H1 (cell line): ENCODE measurements at regions not wholly inside any gene's neighbourhood (a gene's known extent, or its start where the extent isn't known, plus 50 kb on each side); places are given as distances from the start of the nearest gene placed in this dataset.

Experiments used
- CTCF ChIA-PET: fragments of 300-600 bp; sonication (Branson Sonifier 250); formaldehyde crosslinking; loops from one replicate; lab custom pipeline; 2021; ENCODE audit not compliant: partially characterized antibody; lab: Charles Lee
- POLR2A ChIA-PET: fragments of 300-600 bp; sonication (Branson Sonifier 250); formaldehyde crosslinking; loops from one replicate; lab custom pipeline; 2021; ENCODE audit warnings: inconsistent platforms; ENCODE audit not compliant: partially characterized antibody; lab: Charles Lee
- DNase-seq, 2 experiments: peaks; one replicate each; pipeline versions ENCODE4 v3.0.0 to v3.0.0-alpha.2; 2010 to 2022; ENCODE audit warnings: low spot score in 2 of 2, low read depth in 1 of 2, mixed read lengths in 1 of 2
- FAIRE-seq: peaks from 2 replicates; lab custom pipeline; 2011; peaks lifted over from hg19 to GRCh38; lab: Jason Lieb, UNC
- H2AFZ ChIP-seq: 2 replicates; pipeline ENCODE4 v1.8.1; 2012; ENCODE audit warnings: low read length, inconsistent platforms
- H2AK5ac ChIP-seq: 2 replicates; pipeline ENCODE4 v1.6.1; 2013; ENCODE audit warnings: low read depth, low read length
- H2BK120ac ChIP-seq: replicated peaks from 2 replicates; pipeline ENCODE3; 2013; ENCODE audit warnings: low read depth, low read length, inconsistent platforms
- H2BK12ac ChIP-seq: 2 replicates; pipeline ENCODE4 v1.6.1; 2013; ENCODE audit warnings: low read depth, low read length
- H2BK15ac ChIP-seq: 2 replicates; pipeline ENCODE4 v1.6.1; 2013; ENCODE audit warnings: low read length
- H2BK20ac ChIP-seq: 2 replicates; pipeline ENCODE4 v1.6.1; 2013; ENCODE audit warnings: low read length
- H2BK5ac ChIP-seq: 2 replicates; pipeline ENCODE4 v1.6.1; 2013; ENCODE audit warnings: low read depth, low read length
- H3K14ac ChIP-seq: 2 replicates; pipeline ENCODE4 v1.6.1; 2013; ENCODE audit warnings: inconsistent platforms; ENCODE audit not compliant: insufficient read length
- H3K18ac ChIP-seq: 2 replicates; pipeline ENCODE4 v1.6.1; 2013; ENCODE audit warnings: low read length; ENCODE audit errors: extremely low read depth
- H3K23ac ChIP-seq: 2 replicates; pipeline ENCODE4 v1.6.1; 2013; ENCODE audit warnings: inconsistent platforms; ENCODE audit not compliant: insufficient read length
- H3K23me2 ChIP-seq: 2 replicates; pipeline ENCODE4 v1.6.1; 2013; ENCODE audit warnings: low read depth, low read length
- H3K27ac ChIP-seq: 2 replicates; pipeline ENCODE4 v1.6.1; 2011; ENCODE audit warnings: low read depth, low read length, inconsistent platforms
- H3K27me3 ChIP-seq, 4 experiments: replicated peaks in 1 of 4; 1 replicate in 1 of 4; 2 replicates in 3 of 4; pipeline versions ENCODE4 v1.6.1 to v1.8.1; 2011 to 2013; ENCODE audit warnings: low read length in 3 of 4, mild to moderate bottlenecking in 3 of 4, inconsistent platforms in 2 of 4, mixed read lengths in 2 of 4, moderate library complexity in 1 of 4; ENCODE audit not compliant: control insufficient read depth in 3 of 4, insufficient read depth in 3 of 4; ENCODE audit errors: extremely low read depth in 1 of 4
- H3K36me3 ChIP-seq, 4 experiments: 2 replicates each; pipeline versions ENCODE4 v1.6.1 to v1.8.1; 2011 to 2013; ENCODE audit warnings: mild to moderate bottlenecking in 4 of 4, low read length in 3 of 4, moderate library complexity in 2 of 4, control low read depth in 1 of 4, inconsistent platforms in 1 of 4; ENCODE audit not compliant: insufficient read depth in 4 of 4, control insufficient read depth in 2 of 4
- H3K4ac ChIP-seq: replicated peaks from 2 replicates; pipeline ENCODE3; 2013; ENCODE audit warnings: low read length, low read depth, mixed read lengths, inconsistent platforms; ENCODE audit not compliant: insufficient read length
- H3K4me1 ChIP-seq, 4 experiments: replicated peaks in 1 of 4; 1 replicate in 1 of 4; 2 replicates in 3 of 4; pipeline versions ENCODE4 v1.6.1 to v1.8.1; 2011 to 2013; ENCODE audit warnings: low read length in 3 of 4, inconsistent platforms in 2 of 4, mixed read lengths in 1 of 4; ENCODE audit not compliant: insufficient read depth in 4 of 4, control insufficient read depth in 3 of 4
- H3K4me2 ChIP-seq, 2 experiments: 2 replicates each; pipeline versions ENCODE4 v1.6.1 to v1.8.1; 2011 to 2013; ENCODE audit warnings: low read depth in 2 of 2, low read length in 2 of 2, control low read depth in 1 of 2, inconsistent platforms in 1 of 2, mild to moderate bottlenecking in 1 of 2; ENCODE audit not compliant: insufficient read depth in 1 of 2
- H3K4me3 ChIP-seq, 4 experiments: fragments of 200-600, 300-600 bp in 1 of 4; sonication (generic), shearing (Covaris generic), sonication (Bioruptor Twin) in 1 of 4; 2 replicates each; pipeline versions ENCODE4 v1.5.1 to v1.8.1; 2011 to 2016; ENCODE audit warnings: low read length in 4 of 4, low read depth in 3 of 4, control low read depth in 2 of 4, inconsistent platforms in 2 of 4, mild to moderate bottlenecking in 2 of 4, mixed read lengths in 1 of 4, moderate library complexity in 1 of 4; ENCODE audit not compliant: insufficient read depth in 2 of 4; ENCODE audit errors: extremely low read depth in 1 of 4
- H3K56ac ChIP-seq: replicated peaks from 2 replicates; pipeline ENCODE3; 2013; ENCODE audit warnings: low read depth, mild to moderate bottlenecking, mixed read lengths, low read length, inconsistent platforms; ENCODE audit not compliant: insufficient read length
- H3K79me1 ChIP-seq: 2 replicates; pipeline ENCODE4 v1.6.1; 2013; ENCODE audit warnings: low read depth, low read length, control low read depth
- H3K79me2 ChIP-seq, 2 experiments: 2 replicates each; pipeline versions ENCODE4 v1.6.1 to v1.8.1; 2012 to 2013; ENCODE audit warnings: low read length in 2 of 2, mild to moderate bottlenecking in 2 of 2, inconsistent platforms in 1 of 2; ENCODE audit not compliant: insufficient read depth in 2 of 2, control insufficient read depth in 1 of 2
- H3K9ac ChIP-seq, 4 experiments: replicated peaks in 1 of 4; 1 replicate in 1 of 4; 2 replicates in 3 of 4; pipeline versions ENCODE4 v1.6.1 to v1.8.1; 2011 to 2013; ENCODE audit warnings: low read depth in 3 of 4, low read length in 3 of 4, control low read depth in 2 of 4, mild to moderate bottlenecking in 2 of 4, moderate library complexity in 2 of 4, inconsistent platforms in 1 of 4; ENCODE audit errors: extremely low read depth in 1 of 4
- H3K9me3 ChIP-seq, 2 experiments: 2 replicates each; pipeline versions ENCODE4 v1.6.1 to v1.8.1; 2012 to 2013; ENCODE audit warnings: mild to moderate bottlenecking in 2 of 2, moderate library complexity in 2 of 2, control low read depth in 1 of 2, inconsistent platforms in 1 of 2, low read depth in 1 of 2, low read length in 1 of 2, mixed read lengths in 1 of 2; ENCODE audit not compliant: insufficient read depth in 2 of 2
- H4K20me1 ChIP-seq, 2 experiments: replicated peaks in 1 of 2; 2 replicates each; pipeline versions ENCODE3 to v1.8.1; 2011 to 2013; ENCODE audit warnings: inconsistent platforms in 2 of 2, low read length in 2 of 2, mild to moderate bottlenecking in 1 of 2; ENCODE audit not compliant: insufficient read depth in 2 of 2, control insufficient read depth in 1 of 2
- H4K5ac ChIP-seq: 2 replicates; pipeline ENCODE4 v1.6.1; 2013; ENCODE audit warnings: low read length, low read depth, mixed read lengths, inconsistent platforms; ENCODE audit not compliant: insufficient read length
- H4K8ac ChIP-seq: 2 replicates; pipeline ENCODE4 v1.8.0; 2013; ENCODE audit warnings: mild to moderate bottlenecking, moderate library complexity, low read length, inconsistent platforms; ENCODE audit not compliant: insufficient read depth; ENCODE audit errors: extremely low read depth
- H4K91ac ChIP-seq: replicated peaks from 2 replicates; pipeline ENCODE3; 2013; ENCODE audit warnings: low read length, mixed read lengths, inconsistent platforms; ENCODE audit not compliant: insufficient read length
- EGR1 ChIP-seq: IDR thresholded peaks from 2 replicates; pipeline ENCODE4 v1.6.1; 2011; ENCODE audit warnings: low read depth, low read length, borderline replicate concordance
- KDM4A ChIP-seq: IDR thresholded peaks from one replicate; pipeline ENCODE4 v1.7.1; 2012; ENCODE audit warnings: low read depth, mild to moderate bottlenecking, moderate library complexity, low read length, inconsistent platforms; ENCODE audit not compliant: severe bottlenecking
- TBP ChIP-seq: IDR thresholded peaks from 2 replicates; pipeline ENCODE4 v1.6.1; 2011; ENCODE audit warnings: low read depth, low read length, improper control_type of control experiment
- whole genome bisulfite sequencing, 2 experiments: shearing (Covaris generic) in 1 of 2; methylation state at CpG; one replicate each; pipeline versions ENCODE4 v1.1.6 to v1.1.7; 2013 to 2015; ENCODE audit warnings: low lambda C conversion rate in 2 of 2, mixed read lengths in 2 of 2, inconsistent platforms in 1 of 2, low coverage in 1 of 2, missing lambda C conversion rate in 1 of 2; ENCODE audit not compliant: insufficient replicate concordance in 2 of 2, insufficient coverage in 1 of 2, insufficient read length in 1 of 2; ENCODE audit errors: extremely low coverage in 1 of 2, missing lambda C conversion rate in 1 of 2; 5-methylcytosine and 5-hydroxymethylcytosine counted together
- TF ChIP-seq, protein P1 (sequence below): IDR thresholded peaks from 2 replicates; pipeline ENCODE4 v1.6.1; 2012; ENCODE audit warnings: low read length, inconsistent platforms

DNA sequence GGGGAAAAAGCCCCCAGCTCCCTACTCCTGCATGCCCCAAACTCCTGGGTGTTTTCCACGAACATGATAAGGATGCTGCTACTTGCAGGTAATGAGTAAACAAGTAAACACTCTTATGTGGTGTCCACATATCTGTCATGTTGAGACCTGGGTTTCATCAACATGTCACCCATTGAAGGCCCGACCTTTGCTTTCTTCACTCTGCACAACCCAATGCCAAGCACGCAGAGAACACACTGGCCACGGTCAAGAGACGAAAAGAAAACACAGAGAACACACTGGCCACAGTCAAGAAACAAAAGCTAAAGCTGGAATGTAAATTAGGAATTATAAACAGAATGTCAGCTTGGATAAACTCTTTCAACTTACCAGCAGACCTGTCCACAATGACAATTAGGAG lies 143.1 kb downstream of the TTC32 start:
- H2AK5ac ChIP-seq = no peak overlapping the region
- no peak overlapping the region for H2BK120ac ChIP-seq
- H3K4ac ChIP-seq = no peak overlapping the region
- 82% methylated on average over 5 of the region's 5 CpGs; no CpG with 5 or more reads in 1 of the 2 experiments for WGBS, 2 experiments
- H3K4me3 ChIP-seq = no peak overlapping the region
- no peaks in the 10 kb centered on the region for H3K27me3 ChIP-seq
- H3K4me2 ChIP-seq = no peak overlapping the region
- no peaks in the 10 kb centered on the region for H3K4me1 ChIP-seq
- no peak overlapping the region for H2BK5ac ChIP-seq
- no peak overlapping the region for H3K9ac ChIP-seq
- no peaks in the 10 kb centered on the region for H3K9me3 ChIP-seq
- H4K5ac ChIP-seq = no peak overlapping the region
- H4K91ac ChIP-seq = no peak overlapping the region
- H2BK15ac ChIP-seq = no peak overlapping the region
- H4K20me1 ChIP-seq = no peaks in the 10 kb centered on the region
- DNase-seq (no peak), FAIRE-seq (no peak)
- H3K14ac ChIP-seq = no peak overlapping the region
- H3K56ac ChIP-seq = no peak overlapping the region
- H3K27ac ChIP-seq = no peak overlapping the region
- H3K79me2 ChIP-seq = no peaks in the 10 kb centered on the region
- no peak overlapping the region for H2BK12ac ChIP-seq
- H4K8ac ChIP-seq = no peak overlapping the region
- H3K23me2 ChIP-seq = no peaks in the 10 kb centered on the region
- no peak overlapping the region for H2BK20ac ChIP-seq
- TF ChIP-seq, protein P1, sequence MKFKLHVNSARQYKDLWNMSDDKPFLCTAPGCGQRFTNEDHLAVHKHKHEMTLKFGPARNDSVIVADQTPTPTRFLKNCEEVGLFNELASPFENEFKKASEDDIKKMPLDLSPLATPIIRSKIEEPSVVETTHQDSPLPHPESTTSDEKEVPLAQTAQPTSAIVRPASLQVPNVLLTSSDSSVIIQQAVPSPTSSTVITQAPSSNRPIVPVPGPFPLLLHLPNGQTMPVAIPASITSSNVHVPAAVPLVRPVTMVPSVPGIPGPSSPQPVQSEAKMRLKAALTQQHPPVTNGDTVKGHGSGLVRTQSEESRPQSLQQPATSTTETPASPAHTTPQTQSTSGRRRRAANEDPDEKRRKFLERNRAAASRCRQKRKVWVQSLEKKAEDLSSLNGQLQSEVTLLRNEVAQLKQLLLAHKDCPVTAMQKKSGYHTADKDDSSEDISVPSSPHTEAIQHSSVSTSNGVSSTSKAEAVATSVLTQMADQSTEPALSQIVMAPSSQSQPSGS = no peak
- no peak for TF ChIP-seq KDM4A
- no peak for TF ChIP-seq EGR1
- no peak for TF ChIP-seq TBP
- TF ChIP-seq, all 59 proteins: peak for 0
- Histone ChIP-seq H3K36me3 (no peaks in the 10 kb centered on the region), H3K79me1 (no peaks in the 10 kb centered on the region), H2AFZ (no peak overlapping the region), H3K23ac (no peak overlapping the region), H3K18ac (no peak overlapping the region)
- ChIA-PET POLR2A (no interaction called here), CTCF (interaction anchor here (1.7 to 3.8 kb wide), 2 partner anchors 8 to 12 kb away, joined by 4 to 31 read pairs; no protein-coding TSS in a partner anchor)
